OCI-LY7 (cell line): ENCODE measurements at regions not wholly inside any gene's neighbourhood (a gene's known extent, or its start where the extent isn't known, plus 50 kb on each side); places are given as distances from the start of the nearest gene placed in this dataset.

ENCODE experiments used
- EZH2phosphoT487 ChIP-seq: fragments of 200-600 bp; sonication (generic); IDR thresholded peaks from 2 replicates; pipeline ENCODE4 v1.6.1; 2018; ENCODE audit warnings: low read depth, borderline replicate concordance, mild to moderate bottlenecking, mixed run types, antibody characterized with exemption, low read length, moderate library complexity, mixed read lengths
- TF ChIP-seq, protein P1 (sequence below): fragments of 200-600 bp; sonication (generic); conservative IDR thresholded peaks from 2 replicates; pipeline ENCODE4 v1.5.1; 2014; ENCODE audit warnings: mild to moderate bottlenecking, antibody characterized with exemption, low read length, moderate library complexity, mixed read lengths

DNA sequence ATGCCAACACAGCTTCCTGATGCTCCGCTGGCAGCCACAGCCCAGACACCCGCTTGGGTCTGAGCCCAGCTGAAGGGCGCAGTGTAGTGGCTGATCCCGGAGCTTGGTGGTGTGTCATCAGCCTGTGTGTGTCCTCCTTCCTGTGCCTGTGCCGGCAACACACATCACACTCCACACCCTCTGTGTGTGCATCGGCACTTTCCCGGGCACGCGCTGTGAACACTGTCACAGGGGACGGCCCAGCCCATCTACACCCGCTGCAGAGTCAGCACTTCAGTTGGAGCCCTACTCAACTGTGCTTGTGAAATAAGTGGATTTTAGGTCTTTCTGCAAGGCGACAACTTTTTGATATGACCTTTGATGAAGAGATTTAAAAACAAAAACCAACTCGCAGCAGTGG is 189.4 kb downstream of the IRX2 start:
- TF ChIP-seq, protein P1, sequence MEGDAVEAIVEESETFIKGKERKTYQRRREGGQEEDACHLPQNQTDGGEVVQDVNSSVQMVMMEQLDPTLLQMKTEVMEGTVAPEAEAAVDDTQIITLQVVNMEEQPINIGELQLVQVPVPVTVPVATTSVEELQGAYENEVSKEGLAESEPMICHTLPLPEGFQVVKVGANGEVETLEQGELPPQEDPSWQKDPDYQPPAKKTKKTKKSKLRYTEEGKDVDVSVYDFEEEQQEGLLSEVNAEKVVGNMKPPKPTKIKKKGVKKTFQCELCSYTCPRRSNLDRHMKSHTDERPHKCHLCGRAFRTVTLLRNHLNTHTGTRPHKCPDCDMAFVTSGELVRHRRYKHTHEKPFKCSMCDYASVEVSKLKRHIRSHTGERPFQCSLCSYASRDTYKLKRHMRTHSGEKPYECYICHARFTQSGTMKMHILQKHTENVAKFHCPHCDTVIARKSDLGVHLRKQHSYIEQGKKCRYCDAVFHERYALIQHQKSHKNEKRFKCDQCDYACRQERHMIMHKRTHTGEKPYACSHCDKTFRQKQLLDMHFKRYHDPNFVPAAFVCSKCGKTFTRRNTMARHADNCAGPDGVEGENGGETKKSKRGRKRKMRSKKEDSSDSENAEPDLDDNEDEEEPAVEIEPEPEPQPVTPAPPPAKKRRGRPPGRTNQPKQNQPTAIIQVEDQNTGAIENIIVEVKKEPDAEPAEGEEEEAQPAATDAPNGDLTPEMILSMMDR: no peak
- TF ChIP-seq EZH2phosphoT487: no peak
